ENCODE measurements at regions not wholly inside any gene's neighbourhood (a gene's known extent, or its start where the extent isn't known, plus 50 kb on each side); places are given as distances from the start of the nearest gene placed in this dataset.

- no peak for TF ChIP-seq CTCF (conservative IDR thresholded peaks at IDR 0.05)
- TF ChIP-seq EZH2 (IDR thresholded peaks at IDR 0.05; ENCODE audit: low read depth), result no peak
Measured at GRCh38 chr2:176682278-176682677, 413.0 kb downstream of the MTX2 start.

All from PC-9 (cell line).